ENCODE measurements at regions not wholly inside any gene's neighbourhood (a gene's known extent, or its start where the extent isn't known, plus 50 kb on each side); places are given as distances from the start of the nearest gene placed in this dataset.
"Not testable (repeated sequence)": the region's sequence is repeated elsewhere in the genome, so short reads cannot be mapped to it uniquely, and the experiment has no call there.

GRCh38 chr4:148845609-148846008 is 403.4 kb upstream of the NR3C2 start:
- no peak for DNase-seq (ENCODE audit: low spot score)
- TF ChIP-seq CTCF (IDR thresholded peaks at IDR 0.05; ENCODE audit: borderline replicate concordance, control extremely low read depth, extremely low read depth, insufficient read depth, missing control alignments): no peak
- in situ Hi-C loops (cut with MboI; ENCODE audit: low sequenced_read_pairs, unreplicated experiment): no loop called here

- in situ Hi-C loops (cut with MboI; ENCODE audit: low sequenced_read_pairs, unreplicated experiment): no loop called here
- no peak for DNase-seq (ENCODE audit: low spot score)
- TF ChIP-seq CTCF (IDR thresholded peaks at IDR 0.05; ENCODE audit: borderline replicate concordance, control extremely low read depth, extremely low read depth, insufficient read depth, missing control alignments): no peak
Observed at GRCh38 chr4:148843625-148844024, 401.4 kb upstream of the NR3C2 start.

GRCh38 chr4:148842843-148843242 is 400.6 kb upstream of the NR3C2 start:
- TF ChIP-seq CTCF (IDR thresholded peaks at IDR 0.05; ENCODE audit: borderline replicate concordance, control extremely low read depth, extremely low read depth, insufficient read depth, missing control alignments): no peak
- in situ Hi-C loops (cut with MboI; ENCODE audit: low sequenced_read_pairs, unreplicated experiment): no loop called here
- no peak for DNase-seq (ENCODE audit: low spot score)

GRCh38 chr4:148837571-148837970 is 395.4 kb upstream of the NR3C2 start:
- DNase-seq (ENCODE audit: low spot score); in situ Hi-C loops (cut with MboI; ENCODE audit: low sequenced_read_pairs, unreplicated experiment): not testable (repeated sequence)

GRCh38 chr4:148834804-148835631 is 392.8 kb upstream of the NR3C2 start:
- no peak for TF ChIP-seq CTCF (IDR thresholded peaks at IDR 0.05; ENCODE audit: borderline replicate concordance, control extremely low read depth, extremely low read depth, insufficient read depth, missing control alignments)
- no peak for DNase-seq (ENCODE audit: low spot score)
- in situ Hi-C loops (cut with MboI; ENCODE audit: low sequenced_read_pairs, unreplicated experiment): no loop called here

GRCh38 chr4:148831945-148832344 is 389.7 kb upstream of the NR3C2 start:
- no peak for TF ChIP-seq CTCF (IDR thresholded peaks at IDR 0.05; ENCODE audit: borderline replicate concordance, control extremely low read depth, extremely low read depth, insufficient read depth, missing control alignments)
- DNase-seq (ENCODE audit: low spot score): no peak
- in situ Hi-C loops (cut with MboI; ENCODE audit: low sequenced_read_pairs, unreplicated experiment): no loop called here

- no peak for TF ChIP-seq CTCF (IDR thresholded peaks at IDR 0.05; ENCODE audit: borderline replicate concordance, control extremely low read depth, extremely low read depth, insufficient read depth, missing control alignments)
- in situ Hi-C loops (cut with MboI; ENCODE audit: low sequenced_read_pairs, unreplicated experiment): no loop called here
- DNase-seq (ENCODE audit: low spot score): no peak
Observed at GRCh38 chr4:148828291-148828690, 386.1 kb upstream of the NR3C2 start.
